ENCODE measurements at regions not wholly inside any gene's neighbourhood (a gene's known extent, or its start where the extent isn't known, plus 50 kb on each side); places are given as distances from the start of the nearest gene placed in this dataset.

GRCh38 chr16:13439766-13440165, 480.2 kb upstream of the ERCC4 start:
- no peaks in the 10 kb centered on the region for H3K9me2 ChIP-seq (ENCODE audit: insufficient read depth, low read length)
- no peak overlapping the region for H3K4me2 ChIP-seq (ENCODE audit: low read length)
- peaks cover 21% of the 10 kb centered on the region for H3K4me1 ChIP-seq (ENCODE audit: insufficient read depth, low read length, poor library complexity, severe bottlenecking)
- BruUV-seq (replicated peaks) = no TSS peak
- no peak overlapping the region for H3K27ac ChIP-seq (ENCODE audit: low read depth, low read length, poor library complexity, severe bottlenecking)
- no peak overlapping the region for H3K4me3 ChIP-seq (ENCODE audit: low read depth, low read length, poor library complexity, severe bottlenecking)
- H2AFZ ChIP-seq (ENCODE audit: low read length) = no peak overlapping the region
- no peak for DNase-seq (ENCODE audit: low spot score)
- TF ChIP-seq EZH2phosphoT487 (IDR thresholded peaks at IDR 0.05; ENCODE audit: borderline replicate concordance, low read depth, low read length) = no peak
- no peak for TF ChIP-seq CTCF (conservative IDR thresholded peaks at IDR 0.05; ENCODE audit: low read length)
- H3K9me3 ChIP-seq (ENCODE audit: low read length) = no peaks in the 10 kb centered on the region
- H3K36me3 ChIP-seq (ENCODE audit: insufficient read depth, low read length) = no peaks in the 10 kb centered on the region
- intact Hi-C loops (cut with micrococcal nuclease; ENCODE audit: unreplicated experiment) = loop anchor here (10.0 kb wide), 1 partner anchor 265 kb away; no protein-coding TSS in a partner anchor
- CTCF ChIA-PET (ENCODE audit: unreplicated experiment) = no interaction called here
- POLR2A ChIA-PET = no interaction called here
- no peaks in the 10 kb centered on the region for H3K79me2 ChIP-seq (ENCODE audit: insufficient read depth, low read depth, low read length)
- H4K20me1 ChIP-seq (ENCODE audit: insufficient read depth, low read length) = no peaks in the 10 kb centered on the region

GRCh38 chr16:13441675-13442074, 478.3 kb upstream of the ERCC4 start:
- H3K9me2 ChIP-seq (ENCODE audit: insufficient read depth, low read length) = no peaks in the 10 kb centered on the region
- CTCF ChIA-PET (ENCODE audit: unreplicated experiment) = no interaction called here
- POLR2A ChIA-PET = interaction anchor here (1.5 to 2.2 kb wide), 2 partner anchors 11 kb away, joined by 4 to 7 read pairs; no protein-coding TSS in a partner anchor
- H3K36me3 ChIP-seq (ENCODE audit: insufficient read depth, low read length) = no peaks in the 10 kb centered on the region
- no peaks in the 10 kb centered on the region for H3K79me2 ChIP-seq (ENCODE audit: insufficient read depth, low read depth, low read length)
- H2AFZ ChIP-seq (ENCODE audit: low read length) = no peak overlapping the region
- no TSS peak for BruUV-seq (replicated peaks)
- no peaks in the 10 kb centered on the region for H3K9me3 ChIP-seq (ENCODE audit: low read length)
- TF ChIP-seq EZH2phosphoT487 (IDR thresholded peaks at IDR 0.05; ENCODE audit: borderline replicate concordance, low read depth, low read length) = no peak
- TF ChIP-seq CTCF (conservative IDR thresholded peaks at IDR 0.05; ENCODE audit: low read length) = no peak
- H3K27ac ChIP-seq (ENCODE audit: low read depth, low read length, poor library complexity, severe bottlenecking) = no peak overlapping the region
- H3K4me2 ChIP-seq (ENCODE audit: low read length) = no peak overlapping the region
- H3K4me1 ChIP-seq (ENCODE audit: insufficient read depth, low read length, poor library complexity, severe bottlenecking) = peaks cover 5% of the 10 kb centered on the region
- H3K4me3 ChIP-seq (ENCODE audit: low read depth, low read length, poor library complexity, severe bottlenecking) = no peak overlapping the region
- no peaks in the 10 kb centered on the region for H4K20me1 ChIP-seq (ENCODE audit: insufficient read depth, low read length)
- intact Hi-C loops (cut with micrococcal nuclease; ENCODE audit: unreplicated experiment) = loop anchor here (10.0 kb wide), 1 partner anchor 267 kb away; no protein-coding TSS in a partner anchor
- no peak for DNase-seq (ENCODE audit: low spot score)

GRCh38 chr16:13448346-13448745, 471.6 kb upstream of the ERCC4 start:
- TF ChIP-seq CTCF (conservative IDR thresholded peaks at IDR 0.05; ENCODE audit: low read length) (no peak), EZH2phosphoT487 (IDR thresholded peaks at IDR 0.05; ENCODE audit: borderline replicate concordance, low read depth, low read length) (no peak)
- no peak for DNase-seq (ENCODE audit: low spot score)
- no peak overlapping the region for H2AFZ ChIP-seq (ENCODE audit: low read length)
- no peaks in the 10 kb centered on the region for H3K9me2 ChIP-seq (ENCODE audit: insufficient read depth, low read length)
- no peak overlapping the region for H3K4me3 ChIP-seq (ENCODE audit: low read depth, low read length, poor library complexity, severe bottlenecking)
- ChIA-PET POLR2A (no interaction called here), CTCF (ENCODE audit: unreplicated experiment) (no interaction called here)
- no TSS peak for BruUV-seq (replicated peaks)
- H3K27ac ChIP-seq (ENCODE audit: low read depth, low read length, poor library complexity, severe bottlenecking) = no peak overlapping the region
- no peaks in the 10 kb centered on the region for H4K20me1 ChIP-seq (ENCODE audit: insufficient read depth, low read length)
- no peaks in the 10 kb centered on the region for H3K36me3 ChIP-seq (ENCODE audit: insufficient read depth, low read length)
- no peak overlapping the region for H3K4me2 ChIP-seq (ENCODE audit: low read length)
- intact Hi-C loops (cut with micrococcal nuclease; ENCODE audit: unreplicated experiment) = loop anchor here (10.0 kb wide), 1 partner anchor 274 kb away; no protein-coding TSS in a partner anchor
- H3K9me3 ChIP-seq (ENCODE audit: low read length) = no peaks in the 10 kb centered on the region
- no peaks in the 10 kb centered on the region for H3K79me2 ChIP-seq (ENCODE audit: insufficient read depth, low read depth, low read length)
- peaks cover 4% of the 10 kb centered on the region for H3K4me1 ChIP-seq (ENCODE audit: insufficient read depth, low read length, poor library complexity, severe bottlenecking)

All from OCI-LY7 (cell line).